Bronchial epithelial cell (primary cell): ENCODE measurements at regions not wholly inside any gene's neighbourhood (a gene's known extent, or its start where the extent isn't known, plus 50 kb on each side); places are given as distances from the start of the nearest gene placed in this dataset.
"Not testable (repeated sequence)": the region's sequence is repeated elsewhere in the genome, so short reads cannot be mapped to it uniquely, and the experiment has no call there.

Experiments used
- DNase-seq: peaks from one replicate; pipeline ENCODE4 v3.0.0-alpha.2; 2010; ENCODE audit warnings: low read depth
- FAIRE-seq: peaks from 2 replicates; lab custom pipeline; 2011; peaks lifted over from hg19 to GRCh38; lab: Jason Lieb, UNC
- H3K27me3 ChIP-seq: 2 replicates; pipeline ENCODE4 v1.5.1; 2011; ENCODE audit warnings: low read length; ENCODE audit not compliant: control insufficient read depth, insufficient read depth
- H3K36me3 ChIP-seq: 2 replicates; pipeline ENCODE4 v1.5.1; 2011; ENCODE audit warnings: low read length; ENCODE audit not compliant: control insufficient read depth, insufficient read depth
- H3K4me3 ChIP-seq: 2 replicates; pipeline ENCODE4 v1.5.1; 2011; ENCODE audit warnings: mild to moderate bottlenecking, low read depth, low read length, control low read depth
- TF ChIP-seq, protein P1 (sequence below): IDR thresholded peaks from 2 replicates; pipeline ENCODE4 v1.5.1; 2011; ENCODE audit warnings: mild to moderate bottlenecking, moderate library complexity, low read length, control low read depth, inconsistent platforms; ENCODE audit not compliant: insufficient read depth, severe bottlenecking

DNA sequence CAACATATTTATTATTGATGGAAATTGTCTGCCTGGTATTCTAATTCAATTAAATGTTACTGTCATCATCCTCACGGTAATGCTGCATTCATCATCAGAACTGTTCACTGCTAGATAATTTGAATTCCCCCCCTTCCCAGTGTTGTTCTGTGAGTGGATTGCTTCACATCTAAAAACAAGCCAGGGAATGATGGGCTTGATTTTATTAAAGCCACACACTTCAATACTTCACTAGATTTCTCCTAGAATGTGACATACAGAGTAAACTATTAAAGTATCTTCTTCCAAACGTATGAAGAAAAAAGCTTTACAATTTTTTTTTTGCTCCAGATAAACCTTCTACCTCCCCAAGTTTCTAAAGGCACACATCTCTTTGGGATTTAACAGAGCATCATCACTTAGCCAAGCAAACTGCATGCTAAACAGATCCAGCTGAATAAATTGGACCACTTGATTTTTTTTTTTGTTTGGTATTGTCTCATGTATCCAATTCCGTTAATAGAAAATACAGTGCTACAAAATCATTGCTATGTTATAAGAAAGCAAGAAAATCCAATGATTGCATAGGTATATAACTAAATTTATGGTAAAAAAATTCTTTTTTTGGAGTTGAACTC, 692.4 kb downstream of the MTRR start:
- H3K36me3 ChIP-seq = no peaks in the 10 kb centered on the region
- FAIRE-seq = no peak

DNA sequence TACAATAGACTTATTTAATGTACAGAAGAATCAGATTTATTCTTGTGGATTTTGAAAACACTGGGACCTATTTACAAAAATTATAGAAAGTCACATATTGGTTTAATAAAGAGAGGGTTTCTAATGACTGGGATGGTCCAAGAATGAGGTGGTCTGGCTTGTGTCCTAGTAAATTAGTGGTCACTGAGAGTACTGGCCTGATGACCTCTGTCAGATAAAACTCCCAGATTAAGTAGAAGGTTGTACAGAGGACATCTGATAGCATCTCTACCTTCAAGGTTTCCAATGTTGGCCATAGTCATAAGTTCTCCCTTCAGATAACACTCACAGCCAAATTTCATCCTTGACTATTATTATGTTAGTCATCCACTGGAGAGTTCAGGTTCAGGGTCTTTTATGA, 692.9 kb downstream of the MTRR start:
- TF ChIP-seq, protein P1, sequence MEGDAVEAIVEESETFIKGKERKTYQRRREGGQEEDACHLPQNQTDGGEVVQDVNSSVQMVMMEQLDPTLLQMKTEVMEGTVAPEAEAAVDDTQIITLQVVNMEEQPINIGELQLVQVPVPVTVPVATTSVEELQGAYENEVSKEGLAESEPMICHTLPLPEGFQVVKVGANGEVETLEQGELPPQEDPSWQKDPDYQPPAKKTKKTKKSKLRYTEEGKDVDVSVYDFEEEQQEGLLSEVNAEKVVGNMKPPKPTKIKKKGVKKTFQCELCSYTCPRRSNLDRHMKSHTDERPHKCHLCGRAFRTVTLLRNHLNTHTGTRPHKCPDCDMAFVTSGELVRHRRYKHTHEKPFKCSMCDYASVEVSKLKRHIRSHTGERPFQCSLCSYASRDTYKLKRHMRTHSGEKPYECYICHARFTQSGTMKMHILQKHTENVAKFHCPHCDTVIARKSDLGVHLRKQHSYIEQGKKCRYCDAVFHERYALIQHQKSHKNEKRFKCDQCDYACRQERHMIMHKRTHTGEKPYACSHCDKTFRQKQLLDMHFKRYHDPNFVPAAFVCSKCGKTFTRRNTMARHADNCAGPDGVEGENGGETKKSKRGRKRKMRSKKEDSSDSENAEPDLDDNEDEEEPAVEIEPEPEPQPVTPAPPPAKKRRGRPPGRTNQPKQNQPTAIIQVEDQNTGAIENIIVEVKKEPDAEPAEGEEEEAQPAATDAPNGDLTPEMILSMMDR = no peak
- no peak for FAIRE-seq
- Histone ChIP-seq H3K27me3 (no peaks in the 10 kb centered on the region), H3K36me3 (no peaks in the 10 kb centered on the region), H3K4me3 (no peak overlapping the region)
- DNase-seq = no peak

More for the DNA sequence above, 692.4 kb downstream of the MTRR start:
- Histone ChIP-seq H3K27me3 (no peaks in the 10 kb centered on the region), H3K4me3 (no peak overlapping the region)
- TF ChIP-seq, protein P1 = no peak
- no peak for DNase-seq

DNA sequence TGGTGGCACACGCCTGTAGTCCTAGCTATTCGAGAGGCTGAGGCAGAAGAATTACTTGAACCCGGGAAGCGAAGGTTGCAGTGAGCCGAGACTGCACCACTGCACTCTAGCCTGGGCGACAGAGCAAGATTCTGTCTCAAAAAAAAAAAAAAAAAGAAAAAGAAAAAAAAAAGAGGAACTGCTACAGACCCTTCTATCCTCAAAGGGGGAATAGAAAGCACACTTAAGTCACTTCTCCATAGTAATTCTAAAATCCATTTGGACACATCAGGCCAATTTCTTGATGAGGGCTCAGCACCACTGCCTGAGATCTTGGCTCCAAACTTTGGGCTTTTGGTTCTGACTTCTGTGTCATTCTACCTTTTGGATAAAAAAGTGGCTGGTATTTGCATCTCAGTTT, 694.6 kb downstream of the MTRR start:
- not testable (repeated sequence) for H3K4me3 ChIP-seq, DNase-seq, H3K36me3 ChIP-seq, FAIRE-seq, H3K27me3 ChIP-seq

DNA sequence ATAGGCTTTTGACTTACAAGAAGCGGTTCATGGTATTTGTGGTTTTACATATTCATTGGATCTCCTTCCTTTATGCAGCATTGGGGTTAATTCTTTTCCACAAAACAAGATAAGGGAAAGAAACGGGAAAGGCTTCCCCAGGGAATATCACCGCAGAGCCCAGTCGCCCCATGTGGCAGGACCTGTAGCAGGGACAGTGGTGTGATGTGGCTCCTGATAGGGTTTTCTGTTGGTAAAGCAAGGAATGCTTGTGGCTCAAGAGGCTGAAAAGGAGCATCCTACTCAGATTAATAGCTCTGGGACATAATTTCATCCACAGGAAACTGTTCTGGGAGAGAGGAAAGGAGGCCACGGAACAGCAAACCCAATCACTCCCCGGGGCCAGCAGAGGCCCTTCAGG, 699.9 kb downstream of the MTRR start:
- Histone ChIP-seq H3K27me3 (no peaks in the 10 kb centered on the region), H3K4me3 (no peak overlapping the region), H3K36me3 (no peaks in the 10 kb centered on the region)
- FAIRE-seq (no peak), DNase-seq (no peak)
- TF ChIP-seq, protein P1 = no peak

DNA sequence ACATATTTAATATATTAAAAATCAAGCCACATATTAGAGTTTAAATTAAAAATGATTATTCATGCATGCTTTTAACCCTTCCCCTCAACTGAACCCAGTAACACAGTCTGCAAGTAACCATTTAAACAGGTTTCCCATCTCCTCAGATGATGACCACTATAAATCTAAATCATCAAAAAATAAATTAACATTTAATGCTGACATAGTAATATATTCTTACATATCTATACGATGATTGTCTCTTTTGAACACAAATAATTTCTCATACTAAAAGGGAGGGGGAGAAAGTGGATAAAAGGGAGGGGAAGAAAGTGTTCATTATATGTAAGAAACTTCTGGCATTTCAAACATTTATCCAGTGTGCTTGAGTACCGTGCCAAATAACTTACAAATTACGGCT, 701.6 kb downstream of the MTRR start:
- DNase-seq = no peak
- TF ChIP-seq, protein P1 = no peak
- Histone ChIP-seq H3K36me3 (no peaks in the 10 kb centered on the region), H3K4me3 (no peak overlapping the region), H3K27me3 (no peaks in the 10 kb centered on the region)
- no peak for FAIRE-seq

DNA sequence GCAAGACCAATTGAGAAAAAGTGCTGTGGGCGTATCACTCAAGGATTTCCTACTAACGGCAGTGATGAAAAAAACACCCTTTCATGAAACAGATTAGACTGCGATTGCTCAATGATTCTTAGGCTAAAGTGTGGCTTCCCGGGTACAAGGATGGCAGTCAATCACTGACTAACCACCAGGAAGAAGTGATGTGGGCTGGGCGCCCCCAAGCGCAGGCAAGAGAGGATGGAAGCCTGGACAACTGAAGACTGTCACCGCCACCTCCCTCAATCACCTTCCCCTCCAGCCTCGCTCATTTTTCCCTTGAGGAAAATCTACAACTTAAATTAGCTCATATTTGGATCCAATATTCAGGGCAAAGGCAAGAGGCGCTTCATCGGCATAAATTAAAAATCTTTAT, 707.2 kb downstream of the MTRR start:
- Histone ChIP-seq H3K36me3 (no peaks in the 10 kb centered on the region), H3K4me3 (no peak overlapping the region), H3K27me3 (no peaks in the 10 kb centered on the region)
- DNase-seq (no peak), FAIRE-seq (no peak)
- TF ChIP-seq, protein P1 = no peak
